ENCODE measurements at regions not wholly inside any gene's neighbourhood (a gene's known extent, or its start where the extent isn't known, plus 50 kb on each side); places are given as distances from the start of the nearest gene placed in this dataset.
"Not testable (repeated sequence)": the region's sequence is repeated elsewhere in the genome, so short reads cannot be mapped to it uniquely, and the experiment has no call there.

DNA sequence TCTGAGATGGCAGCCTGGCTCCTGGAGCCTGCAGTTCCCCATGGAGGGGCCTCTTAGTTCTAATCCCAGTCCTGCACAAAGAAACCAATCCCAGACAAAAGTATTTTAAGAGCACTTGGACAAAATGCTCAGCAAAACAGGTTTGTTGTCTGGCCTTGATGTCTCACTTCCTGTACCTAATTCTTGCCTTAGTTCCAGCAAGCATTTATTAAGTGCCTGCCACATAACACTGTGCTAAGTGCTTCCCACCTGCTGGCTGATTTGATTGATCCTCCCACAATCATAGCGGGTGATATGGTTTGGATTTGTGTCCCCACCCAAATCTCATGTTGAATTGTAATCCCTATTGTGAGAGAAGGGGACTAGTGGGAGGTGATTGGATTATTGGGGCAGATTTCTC is 65.7 kb upstream of the HABP2 start:
- Histone ChIP-seq H3K4me3 (ENCODE audit: low read length) (no peak overlapping the region), H3K9me3 (ENCODE audit: control insufficient read depth, insufficient read depth, low read length) (no peaks in the 10 kb centered on the region), H3K36me3 (ENCODE audit: control insufficient read depth, insufficient read depth, low read length) (no peaks in the 10 kb centered on the region), H3K27ac (ENCODE audit: low read length) (no peak overlapping the region), H3K4me1 (ENCODE audit: control insufficient read depth, insufficient read depth, low read length) (no peaks in the 10 kb centered on the region), H3K27me3 (ENCODE audit: control insufficient read depth, insufficient read depth, low read length) (no peaks in the 10 kb centered on the region)
- no peak for DNase-seq
- intact Hi-C loops (cut with micrococcal nuclease): no loop called here
- H3K27me3 Mint-ChIP-seq (ENCODE audit: low read depth in 2 of 2): peaks cover 4 to 5% of the 10 kb centered on the region in 2 donors
- no peaks in the 10 kb centered on the region for H3K4me1 Mint-ChIP-seq
- H3K36me3 Mint-ChIP-seq: no peaks in the 10 kb centered on the region
- H3K27ac Mint-ChIP-seq: no peak overlapping the region
- TF ChIP-seq, protein P1, sequence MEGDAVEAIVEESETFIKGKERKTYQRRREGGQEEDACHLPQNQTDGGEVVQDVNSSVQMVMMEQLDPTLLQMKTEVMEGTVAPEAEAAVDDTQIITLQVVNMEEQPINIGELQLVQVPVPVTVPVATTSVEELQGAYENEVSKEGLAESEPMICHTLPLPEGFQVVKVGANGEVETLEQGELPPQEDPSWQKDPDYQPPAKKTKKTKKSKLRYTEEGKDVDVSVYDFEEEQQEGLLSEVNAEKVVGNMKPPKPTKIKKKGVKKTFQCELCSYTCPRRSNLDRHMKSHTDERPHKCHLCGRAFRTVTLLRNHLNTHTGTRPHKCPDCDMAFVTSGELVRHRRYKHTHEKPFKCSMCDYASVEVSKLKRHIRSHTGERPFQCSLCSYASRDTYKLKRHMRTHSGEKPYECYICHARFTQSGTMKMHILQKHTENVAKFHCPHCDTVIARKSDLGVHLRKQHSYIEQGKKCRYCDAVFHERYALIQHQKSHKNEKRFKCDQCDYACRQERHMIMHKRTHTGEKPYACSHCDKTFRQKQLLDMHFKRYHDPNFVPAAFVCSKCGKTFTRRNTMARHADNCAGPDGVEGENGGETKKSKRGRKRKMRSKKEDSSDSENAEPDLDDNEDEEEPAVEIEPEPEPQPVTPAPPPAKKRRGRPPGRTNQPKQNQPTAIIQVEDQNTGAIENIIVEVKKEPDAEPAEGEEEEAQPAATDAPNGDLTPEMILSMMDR (IDR thresholded peaks at IDR 0.05): no peak
- 100% methylated on average over 1 of the region's 1 CpG for WGBS (ENCODE audit: insufficient coverage)
- no peaks in the 10 kb centered on the region for H3K9me3 Mint-ChIP-seq
- H3K4me3 Mint-ChIP-seq: no peak overlapping the region
- no peak for ATAC-seq

GRCh38 chr10:113488186-113488585 is 64.7 kb upstream of the HABP2 start:
- Mint-ChIP-seq H3K36me3 (no peaks in the 10 kb centered on the region), H3K9me3 (no peaks in the 10 kb centered on the region), H3K4me1 (no peaks in the 10 kb centered on the region), H3K27me3 (ENCODE audit: low read depth in 2 of 2) (peaks cover 4 to 7% of the 10 kb centered on the region in 2 donors), H3K27ac (no peak overlapping the region), H3K4me3 (no peak overlapping the region)
- H3K27ac ChIP-seq (ENCODE audit: low read length): no peak overlapping the region
- no peaks in the 10 kb centered on the region for H3K9me3 ChIP-seq (ENCODE audit: control insufficient read depth, insufficient read depth, low read length)
- DNase-seq (no peak), ATAC-seq (no peak)
- intact Hi-C loops (cut with micrococcal nuclease): no loop called here
- no peaks in the 10 kb centered on the region for H3K27me3 ChIP-seq (ENCODE audit: control insufficient read depth, insufficient read depth, low read length)
- H3K4me3 ChIP-seq (ENCODE audit: low read length): no peak overlapping the region
- no peaks in the 10 kb centered on the region for H3K4me1 ChIP-seq (ENCODE audit: control insufficient read depth, insufficient read depth, low read length)
- no peaks in the 10 kb centered on the region for H3K36me3 ChIP-seq (ENCODE audit: control insufficient read depth, insufficient read depth, low read length)
- TF ChIP-seq, protein P1 (IDR thresholded peaks at IDR 0.05): no peak

DNA sequence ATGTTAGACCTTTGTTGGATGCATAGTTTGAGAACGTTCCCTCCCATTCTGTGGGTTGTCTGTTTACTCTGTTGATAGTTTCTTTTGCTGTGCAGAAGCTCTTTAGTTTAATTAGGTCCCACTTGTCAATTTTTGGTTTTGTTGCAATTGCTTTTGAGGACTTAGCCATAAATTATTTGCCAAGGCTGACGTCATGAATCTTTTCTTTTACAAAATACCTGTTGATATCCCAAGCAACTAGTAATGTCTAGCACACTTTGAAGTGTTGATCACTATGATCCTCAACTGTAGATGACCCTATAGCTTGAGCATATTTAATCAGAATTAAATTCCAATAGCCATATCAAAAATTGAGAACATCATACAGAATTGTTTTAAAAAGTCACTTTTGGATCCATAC is 63.3 kb upstream of the HABP2 start:
- H3K4me1 ChIP-seq (ENCODE audit: control insufficient read depth, insufficient read depth, low read length); ATAC-seq: not testable (repeated sequence)
- 85% methylated on average over 2 of the region's 2 CpGs for WGBS (ENCODE audit: insufficient coverage)

GRCh38 chr10:113491967-113492565 is 60.8 kb upstream of the HABP2 start:
- DNase-seq: no peak
- Histone ChIP-seq H3K4me3 (ENCODE audit: low read length) (no peak overlapping the region), H3K36me3 (ENCODE audit: control insufficient read depth, insufficient read depth, low read length) (no peaks in the 10 kb centered on the region), H3K9me3 (ENCODE audit: control insufficient read depth, insufficient read depth, low read length) (no peaks in the 10 kb centered on the region), H3K27ac (ENCODE audit: low read length) (no peak overlapping the region), H3K4me1 (ENCODE audit: control insufficient read depth, insufficient read depth, low read length) (no peaks in the 10 kb centered on the region), H3K27me3 (ENCODE audit: control insufficient read depth, insufficient read depth, low read length) (no peaks in the 10 kb centered on the region)
- TF ChIP-seq, protein P1 (IDR thresholded peaks at IDR 0.05): no peak
- Mint-ChIP-seq H3K4me1 (no peaks in the 10 kb centered on the region), H3K4me3 (no peak overlapping the region), H3K36me3 (no peaks in the 10 kb centered on the region), H3K9me3 (no peaks in the 10 kb centered on the region), H3K27ac (no peak overlapping the region), H3K27me3 (ENCODE audit: low read depth in 2 of 2) (peaks cover 2 to 14% of the 10 kb centered on the region in 2 donors)
- 55% methylated on average over 3 of the region's 3 CpGs for WGBS (ENCODE audit: insufficient coverage)
- intact Hi-C loops (cut with micrococcal nuclease): no loop called here
- ATAC-seq: no peak

More for the DNA sequence above, 63.3 kb upstream of the HABP2 start:
- H3K4me3 ChIP-seq (ENCODE audit: low read length); H3K27me3 Mint-ChIP-seq (ENCODE audit: low read depth in 2 of 2); H3K4me1 Mint-ChIP-seq; H3K9me3 ChIP-seq (ENCODE audit: control insufficient read depth, insufficient read depth, low read length); H3K27me3 ChIP-seq (ENCODE audit: control insufficient read depth, insufficient read depth, low read length); H3K9me3 Mint-ChIP-seq; H3K36me3 Mint-ChIP-seq; H3K4me3 Mint-ChIP-seq; H3K27ac ChIP-seq (ENCODE audit: low read length); DNase-seq; H3K27ac Mint-ChIP-seq; H3K36me3 ChIP-seq (ENCODE audit: control insufficient read depth, insufficient read depth, low read length); intact Hi-C loops (cut with micrococcal nuclease): not testable (repeated sequence)

All from natural killer cell (primary cell).